GM11168 (cell line): ENCODE measurements at regions not wholly inside any gene's neighbourhood (a gene's known extent, or its start where the extent isn't known, plus 50 kb on each side); places are given as distances from the start of the nearest gene placed in this dataset.
"Not testable (repeated sequence)": the region's sequence is repeated elsewhere in the genome, so short reads cannot be mapped to it uniquely, and the experiment has no call there.

Experiments
- in situ Hi-C: fragments of 300-500 bp; cut with MboI; formaldehyde crosslinking; loops from one replicate; pipeline ENCODE4 v1.12.0; 2022; ENCODE audit warnings: low sequenced_read_pairs; ENCODE audit not compliant: unreplicated experiment

DNA sequence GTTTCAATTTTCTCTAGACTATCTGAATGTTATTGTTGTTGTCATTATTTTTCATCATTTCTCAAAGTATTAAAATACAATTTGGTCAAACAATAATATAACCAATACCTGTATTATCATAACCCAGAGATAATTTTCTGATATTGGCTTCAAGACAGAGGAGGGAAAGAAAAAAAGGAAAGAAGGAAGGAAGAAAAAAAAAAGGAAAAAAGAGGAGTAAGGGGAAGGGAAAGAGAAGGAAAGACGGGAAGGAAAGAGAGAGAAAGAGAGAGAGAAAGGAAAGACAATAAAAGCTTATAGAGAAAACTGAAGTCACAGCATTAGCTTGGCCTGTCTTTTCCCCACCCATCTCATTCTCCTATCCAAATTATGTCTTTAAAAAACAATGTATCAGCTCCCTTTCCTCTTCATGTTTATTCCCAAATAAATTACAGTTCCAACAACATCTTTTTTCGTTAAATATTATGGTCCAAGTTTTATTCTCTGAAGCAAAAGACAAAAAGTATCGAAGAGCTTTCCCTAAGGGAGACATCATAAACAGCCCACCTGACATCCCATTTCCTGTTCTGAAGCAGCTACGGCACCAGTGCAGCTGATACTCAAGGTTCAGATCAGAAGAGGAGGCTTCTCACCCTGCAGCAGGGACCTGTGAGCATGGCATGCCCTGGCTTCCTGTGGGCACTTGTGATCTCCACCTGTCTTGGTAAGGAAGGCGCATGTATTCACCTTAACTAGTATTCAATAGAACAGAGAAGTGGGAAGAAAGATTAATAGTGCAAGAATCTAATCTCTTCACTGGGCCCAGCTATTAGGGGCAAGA lies 308.3 kb downstream of the DAD1 start:
- in situ Hi-C loops, result no loop called here

DNA sequence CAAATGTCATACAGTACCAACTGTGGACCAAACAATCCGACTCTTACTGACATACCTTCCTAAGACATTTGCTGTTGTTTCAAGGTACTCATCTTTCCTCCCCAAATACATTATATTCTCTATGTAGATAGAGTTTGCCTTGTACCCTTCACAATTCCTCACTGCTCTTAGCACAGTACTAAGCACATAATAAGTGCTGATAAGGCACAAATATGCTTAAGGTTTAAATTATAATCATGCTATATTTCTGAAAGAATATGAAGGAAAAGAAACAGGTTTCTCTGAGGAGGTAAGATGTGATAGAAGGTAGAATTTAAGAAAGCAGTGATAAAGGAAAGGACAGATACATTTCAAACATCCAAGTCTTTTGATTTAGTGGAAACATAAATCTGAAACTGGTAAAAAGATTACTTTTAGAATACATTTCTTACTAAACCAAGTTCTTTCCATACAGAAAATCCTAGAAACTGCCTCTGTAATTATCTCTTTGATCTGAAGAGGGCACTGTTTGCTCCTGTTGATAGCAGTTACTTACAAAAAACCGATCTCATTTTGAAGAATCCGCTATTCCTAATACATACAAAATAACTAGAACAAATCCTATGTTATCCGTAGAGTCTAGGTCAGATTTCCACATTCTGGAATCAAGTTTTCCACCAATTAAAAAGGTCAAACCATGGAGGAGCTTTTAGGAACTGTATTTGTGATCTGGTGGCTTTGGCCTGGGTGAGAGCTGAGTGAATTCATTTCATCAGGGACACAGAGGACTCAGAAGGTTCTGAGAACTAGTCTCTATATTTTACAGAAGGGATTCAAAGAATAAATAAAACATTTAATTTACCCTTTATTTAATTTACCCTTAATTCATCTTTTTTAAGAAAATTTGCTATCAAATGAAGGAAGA lies 311.9 kb downstream of the DAD1 start:
- in situ Hi-C loops, result no loop called here

DNA sequence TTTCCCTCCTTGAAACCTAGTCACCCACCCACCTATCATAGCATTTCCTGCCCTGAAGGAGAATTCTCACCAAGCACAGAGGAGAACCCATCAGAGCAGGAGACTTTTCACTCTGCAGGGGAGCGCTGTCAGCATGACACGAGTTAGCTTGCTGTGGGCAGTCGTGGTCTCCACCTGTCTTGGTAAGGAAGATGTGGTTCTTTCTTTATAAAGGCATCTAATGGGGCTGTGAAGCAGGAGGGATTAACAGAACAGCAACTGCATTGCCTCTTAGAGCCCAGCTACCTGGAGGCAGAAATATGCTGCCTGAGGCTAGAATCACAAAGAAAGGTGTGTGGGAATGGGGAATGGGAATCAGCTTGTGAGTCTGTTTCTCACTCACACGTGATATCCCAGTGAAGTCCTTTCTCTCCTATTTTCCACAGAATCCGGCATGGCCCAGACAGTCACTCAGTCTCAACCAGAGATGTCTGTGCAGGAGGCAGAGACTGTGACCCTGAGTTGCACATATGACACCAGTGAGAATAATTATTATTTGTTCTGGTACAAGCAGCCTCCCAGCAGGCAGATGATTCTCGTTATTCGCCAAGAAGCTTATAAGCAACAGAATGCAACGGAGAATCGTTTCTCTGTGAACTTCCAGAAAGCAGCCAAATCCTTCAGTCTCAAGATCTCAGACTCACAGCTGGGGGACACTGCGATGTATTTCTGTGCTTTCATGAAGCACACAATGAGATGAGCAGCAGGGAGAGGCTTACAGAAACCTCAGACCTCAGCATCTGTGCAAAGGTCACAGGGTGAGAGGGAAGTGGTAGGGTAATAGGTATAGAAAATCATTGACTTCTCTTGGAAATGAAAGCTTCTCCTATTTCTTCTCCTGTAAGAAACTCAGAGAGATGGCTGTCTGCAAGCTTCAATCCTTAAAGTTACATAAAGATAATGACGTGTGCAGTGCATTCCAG lies 316.9 kb downstream of the DAD1 start:
- in situ Hi-C loops, result no loop called here

DNA sequence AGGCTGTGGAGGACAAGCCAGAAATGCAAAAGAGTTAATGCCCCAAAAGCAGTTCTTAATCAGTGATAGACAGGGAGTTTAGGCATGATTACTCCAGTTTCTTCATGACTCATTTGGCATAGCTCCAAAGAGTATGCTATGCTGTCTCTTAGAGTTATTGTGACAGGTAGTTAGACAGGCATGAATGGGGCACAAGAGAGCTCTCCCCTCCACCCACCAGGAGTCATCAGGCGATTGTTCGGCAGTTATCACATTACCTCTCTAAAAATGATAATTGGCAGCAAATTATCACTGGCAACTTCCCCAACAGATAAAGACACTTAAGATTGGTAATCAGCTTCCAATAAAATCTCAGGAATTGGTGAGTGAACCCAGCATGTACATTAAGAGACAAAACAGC lies 320.1 kb downstream of the DAD1 start:
- in situ Hi-C loops, result no loop called here

DNA sequence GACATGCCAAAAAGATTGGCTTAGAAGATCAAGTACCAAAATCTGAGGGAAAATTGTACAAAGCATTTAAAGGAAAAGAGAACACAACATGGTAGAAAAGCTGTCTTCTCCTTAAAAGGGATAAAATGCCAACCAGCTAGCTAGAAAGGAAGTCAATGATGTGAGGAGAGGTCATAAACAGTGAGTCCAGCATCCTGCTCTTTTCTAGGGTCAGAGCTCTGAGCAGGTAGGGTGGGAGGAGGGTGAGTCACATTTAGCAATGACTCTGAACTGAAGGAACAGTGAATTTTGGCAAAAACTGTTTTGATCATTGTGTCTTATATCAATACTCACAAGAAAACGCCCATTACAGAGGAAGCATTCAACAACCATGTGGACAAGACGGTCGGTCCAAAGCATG lies 322.3 kb downstream of the DAD1 start:
- in situ Hi-C loops, result no loop called here

DNA sequence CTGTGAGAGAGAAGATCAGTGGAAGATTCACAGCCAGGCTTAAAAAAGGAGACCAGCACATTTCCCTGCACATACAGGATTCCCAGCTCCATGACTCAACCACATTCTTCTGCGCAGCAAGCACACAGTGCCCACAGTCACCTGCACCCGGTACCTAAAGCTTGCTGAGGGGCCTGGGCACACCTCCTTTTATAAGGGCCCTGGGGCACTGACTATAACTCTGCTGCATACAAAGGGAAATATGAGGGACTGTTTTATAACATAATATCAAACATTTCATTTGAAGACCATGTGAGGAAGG lies 322.9 kb downstream of the DAD1 start:
- in situ Hi-C loops, result no loop called here

DNA sequence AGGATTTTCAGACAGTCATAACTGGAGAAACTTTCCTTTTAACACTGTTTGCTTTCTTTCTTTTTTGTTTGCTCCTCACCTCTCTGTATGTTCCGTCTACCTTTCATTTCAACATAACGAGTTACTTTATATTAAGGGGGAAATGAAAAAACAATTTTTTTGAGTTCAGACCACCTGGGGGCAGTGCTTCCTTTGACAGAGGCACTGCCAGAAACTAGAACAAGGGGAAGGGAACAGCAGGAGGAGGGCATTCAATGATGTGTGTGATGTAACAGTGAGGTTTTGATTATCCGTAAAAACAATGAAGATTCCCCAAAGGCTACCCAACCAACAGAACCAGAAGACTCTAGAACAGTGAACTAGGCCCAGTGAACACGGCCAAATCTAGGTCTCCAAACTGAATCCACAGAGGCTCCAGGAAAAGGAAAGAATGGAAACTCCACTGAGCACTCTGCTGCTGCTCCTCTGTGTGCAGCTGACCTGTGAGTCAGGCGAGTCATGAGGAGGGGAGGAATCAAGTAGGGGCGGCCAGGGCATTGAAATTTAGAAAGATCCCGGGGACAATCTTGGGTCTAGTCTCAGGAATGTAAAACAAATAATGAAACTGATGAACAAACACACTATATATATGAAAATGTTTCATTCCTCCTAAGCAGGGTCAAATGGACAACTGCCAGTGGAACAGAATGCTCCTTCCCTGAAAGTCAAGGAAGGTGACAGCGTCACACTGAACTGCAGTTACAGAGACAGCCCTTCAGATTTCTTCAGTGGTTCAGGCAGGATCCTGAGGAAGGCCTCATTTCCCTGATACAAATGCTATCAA lies 323.5 kb downstream of the DAD1 start:
- in situ Hi-C loops, result no loop called here

DNA sequence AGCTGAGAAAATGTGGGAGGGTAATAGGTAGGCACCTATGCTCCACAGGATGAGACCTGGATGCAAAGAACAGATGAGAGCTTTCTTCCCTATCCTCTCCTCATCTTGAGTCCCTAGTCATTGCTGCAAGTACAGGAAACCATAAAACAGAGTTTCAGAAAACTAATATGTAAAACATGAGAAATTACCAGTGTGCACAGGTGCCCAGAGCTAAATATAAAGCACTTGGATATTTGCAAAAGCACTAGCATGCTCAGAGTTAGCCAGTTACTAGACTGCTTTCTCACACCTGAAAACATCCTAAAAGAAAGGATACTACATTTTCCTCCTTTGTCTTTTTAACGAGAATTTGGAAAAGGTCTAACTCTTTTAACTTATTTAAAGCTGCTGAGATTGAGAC lies 324.3 kb downstream of the DAD1 start:
- in situ Hi-C loops, result no loop called here

DNA sequence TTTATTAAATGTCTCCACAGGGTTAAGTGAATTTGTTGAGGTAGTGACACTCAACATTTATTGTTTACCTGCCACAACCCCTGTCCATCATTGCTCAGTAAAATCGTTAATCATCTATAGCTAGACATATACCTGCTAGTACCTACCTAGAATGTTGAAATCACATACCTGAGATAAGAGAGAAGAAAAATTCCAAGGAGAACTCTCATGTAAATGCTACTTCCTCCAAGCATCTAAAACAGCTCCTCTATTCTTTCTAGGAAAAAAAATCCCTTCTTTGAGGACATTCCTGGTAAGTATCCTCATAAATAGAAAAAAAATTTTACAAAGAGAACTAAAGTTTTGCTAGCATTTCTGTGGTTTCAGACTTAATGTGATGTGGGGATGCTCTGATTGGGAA lies 325.1 kb downstream of the DAD1 start:
- in situ Hi-C loops, result no loop called here

DNA sequence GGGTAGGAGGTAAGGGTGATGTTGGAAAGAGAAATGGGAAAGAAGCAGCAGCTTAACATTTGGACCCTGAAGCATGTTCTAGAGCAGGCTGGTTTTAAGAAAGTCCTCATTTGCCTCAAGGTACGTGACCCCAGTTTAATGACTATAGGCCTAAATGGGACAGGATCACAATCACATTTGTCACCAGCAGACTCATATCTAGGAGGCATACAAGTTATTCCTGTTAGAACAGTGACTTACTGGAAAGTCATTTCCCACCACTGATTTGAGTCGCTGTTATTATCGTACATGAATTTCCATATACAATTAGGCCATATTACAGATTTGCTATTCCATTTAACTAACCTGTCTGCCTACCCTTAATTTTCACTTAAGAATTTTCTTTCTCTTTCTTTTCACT lies 326.1 kb downstream of the DAD1 start:
- in situ Hi-C loops, result no loop called here

DNA sequence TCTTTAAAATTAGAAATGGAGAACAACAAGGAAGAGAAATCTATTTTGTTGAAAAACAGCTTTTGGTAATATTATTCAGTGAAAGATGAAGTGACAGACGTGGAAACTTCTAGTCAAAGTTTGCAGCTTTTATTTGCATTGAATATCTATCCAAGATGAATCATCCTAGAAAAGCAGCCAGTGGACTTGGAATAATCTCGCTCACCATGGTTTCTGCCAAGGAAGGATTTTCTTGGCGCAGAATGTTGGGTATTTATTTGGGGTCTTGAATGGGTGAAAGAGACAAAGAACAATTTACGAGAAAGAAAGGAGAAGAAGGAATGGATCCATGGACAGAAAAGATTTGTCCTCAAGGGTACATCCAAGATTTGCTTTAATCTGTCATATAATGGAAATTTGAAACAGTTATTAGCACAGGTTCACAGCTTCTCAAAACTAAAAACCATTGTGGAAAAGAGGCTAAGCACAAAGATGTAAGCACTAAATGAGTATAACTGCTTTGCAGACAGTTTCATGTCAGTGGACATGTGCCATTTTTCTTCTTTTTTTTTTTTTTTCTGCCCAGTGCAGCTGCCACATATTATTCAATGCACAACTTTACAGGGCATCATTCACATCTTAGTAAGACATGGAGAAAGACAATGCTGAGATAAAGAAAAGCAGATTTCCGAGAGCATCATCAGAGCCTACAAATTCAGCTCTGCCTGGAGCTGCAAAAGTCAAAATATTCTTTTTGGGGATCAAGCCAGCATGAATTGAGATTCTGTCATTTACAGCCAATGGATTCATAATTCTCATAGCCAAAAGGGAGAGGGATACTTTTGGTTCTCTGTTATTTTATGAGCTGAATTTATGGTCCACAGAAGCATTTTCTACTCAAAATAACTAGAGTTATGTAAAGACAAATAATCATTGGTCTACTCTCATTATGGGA lies 333.7 kb downstream of the DAD1 start:
- in situ Hi-C loops, result no loop called here

DNA sequence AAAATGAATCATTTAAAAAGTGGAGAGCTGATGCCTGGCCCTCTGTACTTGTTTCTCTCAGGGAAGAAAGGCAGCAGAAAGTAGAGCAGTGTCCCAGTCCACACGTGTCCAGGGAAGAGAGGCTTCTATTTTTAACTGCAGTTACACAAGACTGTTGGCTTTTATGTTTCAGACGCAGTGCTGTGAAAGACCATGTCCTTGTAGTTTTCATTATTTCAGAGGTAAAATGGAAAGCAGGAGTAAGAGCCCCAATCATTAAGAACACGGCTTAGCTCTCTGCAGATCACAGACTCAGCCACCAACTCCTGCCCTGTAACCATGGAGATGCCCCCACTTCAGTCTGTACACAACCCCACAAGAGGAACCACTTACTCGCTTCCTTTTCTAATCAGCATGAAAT lies 336.3 kb downstream of the DAD1 start:
- in situ Hi-C loops, result no loop called here

DNA sequence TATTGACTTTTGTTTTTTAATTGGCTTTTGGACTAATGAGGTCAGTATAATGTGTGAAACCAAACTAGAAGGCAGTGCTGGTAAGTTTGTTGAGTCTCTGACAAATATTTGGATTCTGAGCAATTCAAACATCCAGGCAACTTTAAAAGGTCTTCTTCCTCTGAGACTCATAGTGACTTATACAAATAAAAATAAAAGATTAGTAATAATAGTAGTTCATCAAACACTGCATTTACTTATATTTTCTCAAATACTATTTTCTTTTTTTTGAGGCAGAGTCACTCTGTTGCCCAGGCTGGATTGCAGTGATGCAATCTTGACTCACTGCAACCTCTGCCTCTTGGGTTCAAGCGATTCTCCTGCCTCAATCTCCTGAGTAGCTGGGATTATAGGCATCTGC lies 337.9 kb downstream of the DAD1 start:
- in situ Hi-C loops, result no loop called here

DNA sequence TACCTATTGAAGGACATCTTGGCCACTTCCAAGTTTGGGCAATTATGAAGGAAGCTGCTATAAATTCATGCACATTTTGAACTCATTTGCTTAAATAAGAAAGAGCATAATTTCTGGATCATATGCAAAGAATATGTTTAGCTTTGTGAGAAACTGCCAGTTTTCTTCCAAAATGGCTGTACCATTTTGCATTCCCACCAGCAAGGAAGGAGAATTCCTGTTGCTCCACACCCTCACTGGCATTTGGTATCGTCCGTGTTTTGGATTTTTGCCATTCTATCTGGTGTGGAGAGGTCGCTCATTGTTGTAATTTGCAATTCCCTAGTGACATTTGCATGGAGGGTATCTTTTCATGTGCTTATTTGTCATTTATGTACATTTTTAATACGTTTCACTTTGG lies 339.3 kb downstream of the DAD1 start:
- in situ Hi-C loops, result no loop called here

DNA sequence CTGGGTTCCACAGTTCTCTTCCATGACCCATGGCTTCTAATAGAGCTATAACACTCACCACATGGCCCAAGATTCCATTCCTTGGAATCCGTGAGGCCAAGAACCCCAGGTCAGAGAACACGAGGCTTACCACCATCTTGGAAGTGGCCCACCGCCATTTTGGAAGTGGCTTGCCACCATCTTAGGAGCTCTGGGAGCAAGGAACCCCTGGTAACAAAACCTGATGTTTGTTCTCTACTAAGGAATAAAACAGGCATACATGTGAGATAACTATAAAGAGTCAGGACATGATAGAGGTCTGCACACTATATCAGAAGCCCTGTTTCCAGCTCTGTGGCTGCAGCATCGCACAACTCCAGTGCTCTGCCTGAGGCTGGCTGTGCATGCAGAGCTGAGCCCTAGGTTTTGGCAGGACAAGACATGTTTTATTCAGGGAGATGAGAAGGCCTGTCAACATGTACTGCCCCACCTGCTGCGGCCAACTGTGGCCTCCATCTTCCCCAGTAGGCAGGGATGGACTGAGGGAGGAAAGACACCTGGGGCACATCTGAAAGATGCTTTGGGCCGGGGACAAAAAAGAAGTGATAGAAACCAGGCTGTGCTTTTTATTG lies 344.9 kb downstream of the DAD1 start:
- in situ Hi-C loops, result no loop called here

DNA sequence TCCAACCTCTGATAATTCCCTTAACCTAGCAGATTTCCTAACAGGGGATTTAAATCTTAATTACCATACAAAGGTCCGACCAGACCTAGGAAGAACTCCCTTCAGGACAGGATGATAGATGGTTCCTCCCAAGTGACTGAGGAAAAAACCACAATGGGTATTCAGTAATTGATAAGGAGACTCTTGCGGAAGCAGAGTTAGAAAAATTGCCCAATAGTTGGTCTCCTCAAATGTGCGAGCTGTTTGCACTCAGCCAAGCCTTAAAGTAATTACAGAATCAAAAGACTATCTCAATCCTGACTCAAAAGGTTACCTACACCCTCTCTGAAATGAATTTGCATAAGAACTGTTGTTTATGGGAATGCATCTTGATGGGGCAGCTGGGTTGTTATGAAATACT lies 350.7 kb downstream of the DAD1 start:
- in situ Hi-C loops, result not testable (repeated sequence)

DNA sequence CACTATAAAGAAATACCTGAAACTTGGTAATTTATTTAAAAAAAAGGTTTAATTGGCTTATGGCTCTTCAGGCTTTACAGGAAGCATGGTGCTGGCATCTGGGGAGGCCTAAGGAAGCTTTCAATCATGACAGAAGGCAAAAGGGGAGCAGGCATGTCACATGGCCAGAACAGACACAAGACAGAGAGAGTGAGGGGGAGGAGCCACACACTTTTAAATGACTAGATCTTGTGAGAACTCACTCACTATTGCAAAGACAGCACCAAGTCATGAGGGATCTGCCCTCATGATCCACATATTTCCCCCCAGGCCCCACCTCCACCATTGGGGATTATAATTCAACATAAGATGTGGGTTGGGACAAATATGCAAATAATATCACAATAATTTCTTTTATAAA lies 355.6 kb downstream of the DAD1 start:
- in situ Hi-C loops, result no loop called here

DNA sequence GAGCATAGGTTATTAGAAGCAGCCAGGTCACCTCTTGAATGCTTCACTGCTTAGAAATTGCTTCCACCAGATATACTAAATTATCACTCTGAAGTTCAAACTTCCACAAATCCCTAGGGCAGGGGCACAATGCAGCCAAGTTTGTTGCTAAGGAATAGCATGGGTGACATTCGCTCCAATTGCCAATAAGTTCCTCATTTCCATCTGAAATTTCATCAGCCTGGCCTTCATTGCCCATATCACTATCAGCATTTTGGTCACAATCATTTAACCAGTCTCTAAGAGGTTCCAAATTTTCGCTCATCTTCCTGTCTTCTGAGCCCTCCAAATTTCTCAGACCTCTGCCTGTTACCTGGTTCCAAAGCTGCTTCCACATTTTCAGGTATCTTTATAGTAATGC lies 356.1 kb downstream of the DAD1 start:
- in situ Hi-C loops, result no loop called here
